Fibroblast of skin of abdomen (primary cell): ENCODE measurements at regions not wholly inside any gene's neighbourhood (a gene's known extent, or its start where the extent isn't known, plus 50 kb on each side); places are given as distances from the start of the nearest gene placed in this dataset.

Source experiments
- DNase-seq: peaks from one replicate; pipeline ENCODE4 v3.0.0-alpha.2; 2013

- no peak for DNase-seq
Measured at GRCh38 chr18:37649930-37650329, 84.3 kb upstream of the CELF4 start.

DNA sequence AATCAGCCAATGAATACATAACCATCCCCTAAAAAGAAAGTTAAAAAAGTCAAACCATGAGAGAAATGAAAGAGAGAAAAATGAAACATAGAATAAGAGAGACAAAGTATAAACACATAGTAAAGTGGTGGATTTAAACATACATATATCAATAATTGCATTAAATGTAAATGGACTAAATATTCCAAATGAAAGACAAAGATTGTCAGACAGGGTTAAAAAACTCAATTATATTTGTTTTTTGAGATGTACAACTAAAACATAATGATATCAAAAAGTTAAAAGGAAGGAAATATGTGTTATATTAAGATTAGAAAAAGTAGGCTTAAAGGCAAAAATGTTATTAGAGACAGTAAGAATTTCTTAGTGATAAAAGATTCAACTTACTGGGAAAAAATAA is 83.8 kb upstream of the CELF4 start:
- no peak for DNase-seq

DNA sequence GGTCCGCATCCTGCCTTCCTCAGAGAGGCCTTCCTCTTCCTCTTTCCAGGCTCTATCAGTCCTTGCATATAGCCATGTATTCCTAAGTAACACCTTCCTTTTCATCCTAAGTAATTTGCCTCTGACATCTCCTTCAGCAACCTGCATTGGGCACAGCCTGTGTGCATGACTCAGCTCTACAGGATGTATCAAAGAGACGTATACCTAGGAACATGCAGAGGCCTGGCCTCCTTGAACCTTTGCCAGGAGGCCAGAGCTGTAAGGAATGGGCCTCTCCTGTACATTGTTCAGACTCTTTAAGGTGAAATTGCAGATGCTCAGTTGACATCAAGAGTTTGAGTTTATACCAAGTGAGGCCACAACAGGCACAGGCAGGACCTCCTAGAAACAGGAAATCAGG is 76.0 kb upstream of the CELF4 start:
- DNase-seq: no peak

- DNase-seq: no peak
Measured at GRCh38 chr18:37640504-37640903, 74.9 kb upstream of the CELF4 start.

DNA sequence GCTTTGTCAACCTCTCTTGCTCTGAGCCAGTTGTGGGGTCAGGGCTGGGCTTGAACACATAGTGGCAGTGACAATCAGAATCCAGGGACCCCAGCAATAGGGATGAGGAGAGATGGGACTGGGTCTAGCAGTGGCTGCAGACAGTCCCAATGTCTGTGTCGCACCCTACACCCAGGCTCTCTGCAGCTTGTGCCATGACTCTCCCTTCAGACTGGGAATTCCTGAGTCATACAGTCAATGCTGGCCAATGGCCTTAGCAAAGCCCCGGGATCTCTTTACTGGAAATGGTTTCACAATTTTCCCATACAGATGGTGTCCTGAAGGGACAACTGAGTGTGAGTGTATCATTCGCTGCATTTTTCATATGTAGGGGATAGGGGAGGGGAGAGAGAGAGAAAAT is 74.2 kb upstream of the CELF4 start:
- no peak for DNase-seq

GRCh38 chr18:37637478-37637850 is 71.9 kb upstream of the CELF4 start:
- no peak for DNase-seq

GRCh38 chr18:37636831-37637477 is 71.4 kb upstream of the CELF4 start:
- DNase-seq: no peak

DNA sequence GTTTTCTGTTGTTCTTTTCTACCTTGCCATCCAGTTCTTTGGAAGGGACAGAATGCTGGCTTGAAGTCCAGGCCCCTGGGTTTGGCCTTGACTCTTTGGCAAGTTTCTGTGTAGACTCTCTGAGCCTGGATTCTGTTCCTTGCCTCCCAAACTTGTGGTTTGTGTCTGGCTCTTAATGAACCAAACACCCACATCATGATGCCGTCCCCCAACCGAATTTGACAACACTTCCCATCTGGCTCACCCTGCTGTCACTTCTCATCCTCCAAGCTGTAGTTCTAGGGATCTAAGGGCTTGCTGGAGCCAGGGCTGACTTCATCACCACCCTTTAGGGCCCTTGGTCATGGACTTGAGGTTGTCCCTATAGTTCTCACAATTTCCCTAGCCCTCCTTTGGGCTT is 68.9 kb upstream of the CELF4 start:
- DNase-seq: no peak

- no peak for DNase-seq
Measured at GRCh38 chr18:37631422-37631821, 65.8 kb upstream of the CELF4 start.

DNA sequence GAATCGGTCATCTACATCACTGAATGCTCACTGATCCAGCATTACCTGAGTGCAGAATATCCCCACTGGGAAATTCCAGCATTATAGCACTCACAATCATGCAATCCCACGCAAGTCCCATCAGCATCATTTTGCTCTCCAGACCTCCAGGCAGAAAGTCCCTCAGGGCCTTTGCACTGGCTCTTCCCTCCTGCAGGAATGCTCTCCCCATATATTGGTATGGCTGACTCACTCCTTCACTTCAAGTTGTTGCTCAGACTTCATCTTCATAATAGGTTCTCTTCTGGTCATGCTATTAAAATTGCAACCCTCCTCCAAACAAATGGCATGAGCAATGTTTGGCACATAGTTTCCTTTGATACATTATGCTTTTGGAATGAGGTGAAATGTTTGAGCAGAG is 64.7 kb upstream of the CELF4 start:
- DNase-seq: no peak

DNA sequence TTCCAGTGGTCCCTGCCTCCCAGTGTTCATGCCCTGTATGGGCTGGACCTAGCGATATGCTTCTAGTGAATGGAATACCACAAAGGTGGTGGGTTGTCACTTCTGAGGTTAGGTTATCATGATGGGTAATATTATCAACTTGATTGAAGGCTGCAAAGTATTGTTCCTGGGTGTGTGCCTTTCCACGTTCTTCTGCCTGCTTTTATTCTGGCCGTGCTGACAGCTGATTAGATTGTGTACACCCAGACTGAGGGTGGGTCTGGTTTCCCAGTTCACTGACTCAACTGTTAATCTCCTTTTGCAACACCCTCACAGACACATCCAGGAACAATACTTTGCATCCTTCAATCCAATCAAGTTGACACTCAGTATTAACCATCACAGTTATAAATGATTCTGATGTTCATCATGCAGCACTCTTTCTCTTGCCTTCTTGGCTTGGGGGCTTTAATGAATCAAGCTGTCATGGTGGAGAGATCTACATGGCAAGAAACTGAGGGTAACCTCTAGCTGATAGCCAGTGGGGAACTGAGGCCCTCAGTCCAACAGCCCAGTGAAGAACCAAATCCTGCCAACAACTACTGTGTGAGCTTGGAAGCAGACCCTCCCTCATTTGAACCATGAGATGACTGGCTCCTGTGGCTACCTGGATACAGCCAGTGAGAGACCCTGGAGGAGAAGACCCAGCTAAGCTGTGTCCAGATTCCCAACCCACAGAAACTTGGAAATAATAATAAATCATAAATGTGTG is 63.0 kb upstream of the CELF4 start:
- no peak for DNase-seq

- no peak for DNase-seq
Measured at GRCh38 chr18:37624318-37624717, 58.7 kb upstream of the CELF4 start.

DNA sequence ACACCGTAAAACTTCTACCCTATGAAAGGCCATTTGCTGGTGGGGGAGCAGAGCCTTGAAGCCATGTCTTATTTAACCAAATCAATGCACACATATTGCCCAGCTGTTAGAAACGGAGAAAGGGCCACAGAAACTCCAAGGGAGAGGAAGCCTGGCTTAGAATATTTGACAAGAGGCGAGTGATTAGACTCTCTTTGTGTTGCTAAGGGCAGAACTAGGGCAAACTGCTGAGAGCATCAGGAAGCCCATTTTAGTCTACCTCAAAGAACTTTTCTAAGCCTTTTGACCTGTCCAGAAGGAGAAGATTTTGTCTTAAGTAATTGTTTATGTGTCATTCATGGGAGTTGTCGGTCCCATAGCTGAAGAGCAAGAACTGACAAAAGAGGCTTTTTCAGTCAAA is 54.4 kb upstream of the CELF4 start:
- DNase-seq: no peak

GRCh38 chr18:37617623-37618022 is 52.0 kb upstream of the CELF4 start:
- no peak for DNase-seq
